ENCODE measurements at regions not wholly inside any gene's neighbourhood (a gene's known extent, or its start where the extent isn't known, plus 50 kb on each side); places are given as distances from the start of the nearest gene placed in this dataset.

- TF ChIP-seq CTCF (IDR thresholded peaks at IDR 0.05) (no peak), POLR2A (IDR thresholded peaks at IDR 0.05) (no peak)
Measured at GRCh38 chr17:73826872-73827228, 182.6 kb upstream of the SDK2 start.

Measured in esophagus squamous epithelium (tissue), 4 donors.